ENCODE measurements at regions not wholly inside any gene's neighbourhood (a gene's known extent, or its start where the extent isn't known, plus 50 kb on each side); places are given as distances from the start of the nearest gene placed in this dataset.
"Not testable (repeated sequence)": the region's sequence is repeated elsewhere in the genome, so short reads cannot be mapped to it uniquely, and the experiment has no call there.

DNA sequence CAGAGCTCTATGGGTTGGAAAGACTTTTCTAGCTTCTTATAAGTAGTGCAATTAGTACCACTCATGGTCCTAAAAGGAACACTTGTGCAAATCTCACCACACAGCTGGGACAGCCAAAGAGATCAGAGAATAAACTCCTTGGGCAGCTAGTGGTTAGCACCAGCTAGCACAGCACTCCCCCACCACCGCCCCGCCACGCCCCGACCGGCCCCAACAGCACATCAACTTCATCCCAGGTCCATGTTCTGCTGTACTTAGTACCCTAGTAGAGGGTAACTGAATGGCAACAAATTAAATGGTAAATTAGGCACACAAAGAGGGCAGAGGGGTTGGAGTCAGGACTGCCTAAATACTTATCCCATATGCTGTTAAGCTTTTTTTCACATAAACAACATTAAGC is 118.3 kb upstream of the NPAP1 start:
- TF ChIP-seq, protein P1, sequence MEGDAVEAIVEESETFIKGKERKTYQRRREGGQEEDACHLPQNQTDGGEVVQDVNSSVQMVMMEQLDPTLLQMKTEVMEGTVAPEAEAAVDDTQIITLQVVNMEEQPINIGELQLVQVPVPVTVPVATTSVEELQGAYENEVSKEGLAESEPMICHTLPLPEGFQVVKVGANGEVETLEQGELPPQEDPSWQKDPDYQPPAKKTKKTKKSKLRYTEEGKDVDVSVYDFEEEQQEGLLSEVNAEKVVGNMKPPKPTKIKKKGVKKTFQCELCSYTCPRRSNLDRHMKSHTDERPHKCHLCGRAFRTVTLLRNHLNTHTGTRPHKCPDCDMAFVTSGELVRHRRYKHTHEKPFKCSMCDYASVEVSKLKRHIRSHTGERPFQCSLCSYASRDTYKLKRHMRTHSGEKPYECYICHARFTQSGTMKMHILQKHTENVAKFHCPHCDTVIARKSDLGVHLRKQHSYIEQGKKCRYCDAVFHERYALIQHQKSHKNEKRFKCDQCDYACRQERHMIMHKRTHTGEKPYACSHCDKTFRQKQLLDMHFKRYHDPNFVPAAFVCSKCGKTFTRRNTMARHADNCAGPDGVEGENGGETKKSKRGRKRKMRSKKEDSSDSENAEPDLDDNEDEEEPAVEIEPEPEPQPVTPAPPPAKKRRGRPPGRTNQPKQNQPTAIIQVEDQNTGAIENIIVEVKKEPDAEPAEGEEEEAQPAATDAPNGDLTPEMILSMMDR (IDR thresholded peaks at IDR 0.05): not testable (repeated sequence)
- TF ChIP-seq, protein P2, sequence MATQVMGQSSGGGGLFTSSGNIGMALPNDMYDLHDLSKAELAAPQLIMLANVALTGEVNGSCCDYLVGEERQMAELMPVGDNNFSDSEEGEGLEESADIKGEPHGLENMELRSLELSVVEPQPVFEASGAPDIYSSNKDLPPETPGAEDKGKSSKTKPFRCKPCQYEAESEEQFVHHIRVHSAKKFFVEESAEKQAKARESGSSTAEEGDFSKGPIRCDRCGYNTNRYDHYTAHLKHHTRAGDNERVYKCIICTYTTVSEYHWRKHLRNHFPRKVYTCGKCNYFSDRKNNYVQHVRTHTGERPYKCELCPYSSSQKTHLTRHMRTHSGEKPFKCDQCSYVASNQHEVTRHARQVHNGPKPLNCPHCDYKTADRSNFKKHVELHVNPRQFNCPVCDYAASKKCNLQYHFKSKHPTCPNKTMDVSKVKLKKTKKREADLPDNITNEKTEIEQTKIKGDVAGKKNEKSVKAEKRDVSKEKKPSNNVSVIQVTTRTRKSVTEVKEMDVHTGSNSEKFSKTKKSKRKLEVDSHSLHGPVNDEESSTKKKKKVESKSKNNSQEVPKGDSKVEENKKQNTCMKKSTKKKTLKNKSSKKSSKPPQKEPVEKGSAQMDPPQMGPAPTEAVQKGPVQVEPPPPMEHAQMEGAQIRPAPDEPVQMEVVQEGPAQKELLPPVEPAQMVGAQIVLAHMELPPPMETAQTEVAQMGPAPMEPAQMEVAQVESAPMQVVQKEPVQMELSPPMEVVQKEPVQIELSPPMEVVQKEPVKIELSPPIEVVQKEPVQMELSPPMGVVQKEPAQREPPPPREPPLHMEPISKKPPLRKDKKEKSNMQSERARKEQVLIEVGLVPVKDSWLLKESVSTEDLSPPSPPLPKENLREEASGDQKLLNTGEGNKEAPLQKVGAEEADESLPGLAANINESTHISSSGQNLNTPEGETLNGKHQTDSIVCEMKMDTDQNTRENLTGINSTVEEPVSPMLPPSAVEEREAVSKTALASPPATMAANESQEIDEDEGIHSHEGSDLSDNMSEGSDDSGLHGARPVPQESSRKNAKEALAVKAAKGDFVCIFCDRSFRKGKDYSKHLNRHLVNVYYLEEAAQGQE (IDR thresholded peaks at IDR 0.05; ENCODE audit: insufficient read depth in 1 of 2, low read depth in 2 of 2, low read length in 1 of 2): not testable (repeated sequence)
- not testable (repeated sequence) for TF ChIP-seq POLR2AphosphoS5 (IDR thresholded peaks at IDR 0.05; ENCODE audit: low read depth, low read length)
